GM19397 (cell line): ENCODE measurements at regions not wholly inside any gene's neighbourhood (a gene's known extent, or its start where the extent isn't known, plus 50 kb on each side); places are given as distances from the start of the nearest gene placed in this dataset.

ENCODE experiments used
- ATAC-seq: cut with Tn5 transposase; IDR thresholded peaks from one replicate; pipeline ENCODE4 v1.9.1; 2021; ENCODE audit warnings: mild to moderate bottlenecking, moderate library complexity; ENCODE audit not compliant: unreplicated experiment

DNA sequence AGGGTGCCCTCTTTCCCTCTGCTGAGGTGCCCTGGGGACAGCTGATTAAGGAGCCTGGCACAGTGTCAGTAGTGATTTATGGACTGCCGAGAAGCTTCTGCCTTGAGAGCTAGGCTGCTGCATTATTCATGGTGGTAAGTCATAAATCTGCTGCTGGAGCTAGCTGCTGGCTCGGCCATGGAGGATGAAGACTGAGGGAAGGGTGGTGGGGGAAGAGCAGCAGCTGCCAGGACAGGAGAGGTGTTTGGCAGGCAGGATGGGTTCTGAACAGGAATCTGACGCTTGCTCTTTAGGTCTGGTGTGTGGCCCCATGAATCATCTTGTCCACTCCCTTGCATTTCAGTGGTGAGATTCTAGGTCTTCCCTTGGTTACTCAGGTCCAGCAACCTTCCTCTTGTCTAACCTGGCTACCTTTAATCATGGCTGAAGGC is 296.3 kb downstream of the DYSF start:
- ATAC-seq, result no peak

GRCh38 chr2:71748227-71748626 is 294.9 kb downstream of the DYSF start:
- ATAC-seq, result no peak

DNA sequence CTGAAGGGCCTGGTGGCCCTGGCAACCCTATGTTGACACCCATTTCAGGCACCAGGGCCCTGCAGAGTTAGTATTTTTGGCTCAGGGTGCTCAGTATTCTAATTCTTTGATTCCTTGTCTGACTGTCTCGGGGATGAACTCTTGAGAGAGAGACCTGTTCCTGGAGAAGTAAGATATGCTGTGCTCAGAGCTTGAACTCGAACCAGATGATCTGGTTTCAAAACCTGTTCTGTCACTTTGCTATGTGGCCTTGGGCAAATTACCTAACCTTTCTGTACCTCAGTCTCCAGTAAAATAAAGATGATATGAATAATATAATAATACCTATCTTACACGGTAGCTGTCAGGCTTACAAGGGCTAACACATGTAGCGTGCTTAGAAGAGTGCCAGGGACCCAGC is 294.2 kb downstream of the DYSF start:
- no peak for ATAC-seq

- no peak for ATAC-seq
Measured at GRCh38 chr2:71746946-71747501, 293.7 kb downstream of the DYSF start.

- no peak for ATAC-seq
Measured at GRCh38 chr2:71744781-71745180, 291.4 kb downstream of the DYSF start.

GRCh38 chr2:71743995-71744675 is 290.8 kb downstream of the DYSF start:
- ATAC-seq, result no peak

DNA sequence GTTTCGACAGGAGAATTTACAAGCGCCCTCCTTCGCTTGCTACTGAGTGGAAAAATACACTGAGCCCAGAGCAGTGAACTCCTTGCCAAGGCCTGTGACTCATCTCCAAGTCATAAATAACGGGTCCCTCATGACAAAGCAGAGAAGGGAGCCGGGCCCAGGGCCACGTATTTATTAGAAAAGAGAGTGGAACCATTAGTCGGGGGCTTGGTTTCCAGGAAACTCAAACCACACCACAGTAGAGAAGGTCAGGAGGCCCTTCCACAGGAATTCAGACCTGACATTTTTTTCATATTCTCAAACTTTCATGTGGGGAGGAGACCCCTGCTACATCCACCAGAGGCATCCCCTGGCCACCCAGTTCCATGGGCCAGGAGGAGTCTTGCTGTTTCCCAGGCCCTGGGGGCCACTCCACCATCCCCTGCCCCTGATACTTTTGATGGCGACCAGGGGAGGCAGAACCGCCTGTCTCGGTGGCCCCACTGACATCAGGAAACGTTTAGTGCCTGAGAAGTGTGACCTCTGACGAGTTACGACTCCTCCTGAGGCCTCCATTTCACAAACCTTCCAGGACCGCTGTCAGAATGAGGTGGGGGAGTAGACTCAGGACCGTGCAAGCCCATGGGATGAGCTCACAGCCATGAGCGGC is 289.7 kb downstream of the DYSF start:
- no peak for ATAC-seq

GRCh38 chr2:71736986-71737385 is 283.6 kb downstream of the DYSF start:
- ATAC-seq, result no peak

DNA sequence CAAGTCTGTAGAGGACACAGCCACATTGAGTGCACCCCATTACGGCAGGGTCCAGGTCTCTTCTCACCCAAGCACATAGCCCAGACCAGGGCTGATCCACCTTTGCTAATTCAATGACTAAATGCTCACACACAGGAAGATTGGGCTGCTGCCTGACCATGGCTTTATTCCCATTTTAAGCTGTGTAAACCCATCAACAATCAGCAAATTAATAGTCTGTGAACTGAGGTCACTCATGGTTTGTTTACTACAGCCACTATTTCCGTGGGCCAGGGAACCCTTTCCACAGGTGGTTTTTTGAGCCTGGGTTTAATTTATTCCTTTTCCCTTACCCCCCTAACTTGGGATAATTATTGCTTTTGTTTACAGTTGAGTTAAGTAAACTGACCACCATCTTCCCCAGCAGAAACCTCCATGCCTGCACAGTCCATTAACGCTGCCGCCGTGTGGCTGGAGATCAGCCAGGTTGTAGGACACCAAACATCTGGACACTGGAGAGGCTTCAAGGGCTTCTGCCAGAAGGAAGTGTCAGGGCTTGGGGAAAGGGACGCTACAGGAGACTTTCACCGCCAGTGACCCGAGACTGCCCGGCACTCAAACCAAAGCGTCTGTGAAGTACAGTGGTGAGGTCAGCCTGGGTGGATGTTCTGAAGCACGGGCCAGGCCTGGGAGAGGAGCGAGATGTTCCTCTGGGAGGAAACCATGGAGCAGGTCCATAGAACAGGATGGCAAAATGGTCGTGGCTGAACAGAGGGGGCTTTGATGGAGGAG is 282.9 kb downstream of the DYSF start:
- no peak for ATAC-seq
